ENCODE measurements at regions not wholly inside any gene's neighbourhood (a gene's known extent, or its start where the extent isn't known, plus 50 kb on each side); places are given as distances from the start of the nearest gene placed in this dataset.

- Histone ChIP-seq H2AFZ (ENCODE audit: low read depth, low read length, severe bottlenecking) (no peak overlapping the region), H3K27me3 (ENCODE audit: low read length) (no peaks in the 10 kb centered on the region), H3F3A (ENCODE audit: insufficient read depth) (no peaks in the 10 kb centered on the region), H3K36me3 (ENCODE audit: low read length) (no peaks in the 10 kb centered on the region), H4K20me1 (ENCODE audit: low read depth, low read length) (no peaks in the 10 kb centered on the region), H3K9me3 (ENCODE audit: insufficient read depth, low read length) (no peaks in the 10 kb centered on the region), H3K9ac (ENCODE audit: low read length) (no peak overlapping the region), H3K79me2 (ENCODE audit: insufficient read depth, low read length) (no peaks in the 10 kb centered on the region), H3K4me2 (ENCODE audit: low read depth, low read length, poor library complexity, severe bottlenecking) (no peak overlapping the region), H3K27ac (ENCODE audit: low read depth, low read length) (no peak overlapping the region), H3K4me3 (ENCODE audit: insufficient read depth, low read length, poor library complexity, severe bottlenecking) (no peak overlapping the region), H3K9me2 (replicated peaks; ENCODE audit: insufficient read depth, low read length) (no peaks in the 10 kb centered on the region)
- no peak for TF ChIP-seq CTCF (IDR thresholded peaks at IDR 0.05; ENCODE audit: insufficient read depth, low read length, poor library complexity, severe bottlenecking)
- no peak for TF ChIP-seq EZH2phosphoT487 (conservative IDR thresholded peaks at IDR 0.05; ENCODE audit: low read length)
These were observed 83.2 kb upstream of the MBL2 start for GRCh38 chr10:52855546-52856325.

- Histone ChIP-seq H3F3A (ENCODE audit: insufficient read depth) (no peaks in the 10 kb centered on the region), H3K9me2 (replicated peaks; ENCODE audit: insufficient read depth, low read length) (no peaks in the 10 kb centered on the region), H3K27me3 (ENCODE audit: low read length) (no peaks in the 10 kb centered on the region), H3K9me3 (ENCODE audit: insufficient read depth, low read length) (no peaks in the 10 kb centered on the region), H3K4me2 (ENCODE audit: low read depth, low read length, poor library complexity, severe bottlenecking) (no peak overlapping the region), H2AFZ (ENCODE audit: low read depth, low read length, severe bottlenecking) (no peak overlapping the region), H3K9ac (ENCODE audit: low read length) (no peak overlapping the region), H3K36me3 (ENCODE audit: low read length) (no peaks in the 10 kb centered on the region), H3K79me2 (ENCODE audit: insufficient read depth, low read length) (no peaks in the 10 kb centered on the region), H4K20me1 (ENCODE audit: low read depth, low read length) (no peaks in the 10 kb centered on the region), H3K4me3 (ENCODE audit: insufficient read depth, low read length, poor library complexity, severe bottlenecking) (no peak overlapping the region), H3K27ac (ENCODE audit: low read depth, low read length) (no peak overlapping the region)
- TF ChIP-seq EZH2phosphoT487 (conservative IDR thresholded peaks at IDR 0.05; ENCODE audit: low read length) = no peak
These were observed 81.1 kb upstream of the MBL2 start for GRCh38 chr10:52853704-52854103.

- Histone ChIP-seq H3K9ac (ENCODE audit: low read length) (no peak overlapping the region), H3K9me2 (replicated peaks; ENCODE audit: insufficient read depth, low read length) (no peaks in the 10 kb centered on the region), H3K4me3 (ENCODE audit: insufficient read depth, low read length, poor library complexity, severe bottlenecking) (no peak overlapping the region), H3K27me3 (ENCODE audit: low read length) (no peaks in the 10 kb centered on the region), H2AFZ (ENCODE audit: low read depth, low read length, severe bottlenecking) (no peak overlapping the region), H3K9me3 (ENCODE audit: insufficient read depth, low read length) (no peaks in the 10 kb centered on the region), H3K4me2 (ENCODE audit: low read depth, low read length, poor library complexity, severe bottlenecking) (no peak overlapping the region), H3K36me3 (ENCODE audit: low read length) (no peaks in the 10 kb centered on the region), H4K20me1 (ENCODE audit: low read depth, low read length) (no peaks in the 10 kb centered on the region), H3K27ac (ENCODE audit: low read depth, low read length) (no peak overlapping the region), H3F3A (ENCODE audit: insufficient read depth) (no peaks in the 10 kb centered on the region), H3K79me2 (ENCODE audit: insufficient read depth, low read length) (no peaks in the 10 kb centered on the region)
- TF ChIP-seq EZH2phosphoT487 (conservative IDR thresholded peaks at IDR 0.05; ENCODE audit: low read length) = no peak
- no peak for TF ChIP-seq CTCF (IDR thresholded peaks at IDR 0.05; ENCODE audit: insufficient read depth, low read length, poor library complexity, severe bottlenecking)
These were observed 64.2 kb upstream of the MBL2 start for GRCh38 chr10:52836816-52837215.

Measured in SU-DHL-6 (cell line).